ENCODE measurements at regions not wholly inside any gene's neighbourhood (a gene's known extent, or its start where the extent isn't known, plus 50 kb on each side); places are given as distances from the start of the nearest gene placed in this dataset.
A peak's percentile ranks its signal among the peaks of the same experiment; 100 is the strongest.

GRCh38 chr10:4063717-4064116 is 278.7 kb upstream of the KLF6 start:
- no peaks in the 10 kb centered on the region for H3K36me3 ChIP-seq
- H3K27ac ChIP-seq, result no peak overlapping the region
- H3K4me1 ChIP-seq, result peaks cover 41% of the 10 kb centered on the region
- no peak for ATAC-seq
- TF ChIP-seq, protein P1, sequence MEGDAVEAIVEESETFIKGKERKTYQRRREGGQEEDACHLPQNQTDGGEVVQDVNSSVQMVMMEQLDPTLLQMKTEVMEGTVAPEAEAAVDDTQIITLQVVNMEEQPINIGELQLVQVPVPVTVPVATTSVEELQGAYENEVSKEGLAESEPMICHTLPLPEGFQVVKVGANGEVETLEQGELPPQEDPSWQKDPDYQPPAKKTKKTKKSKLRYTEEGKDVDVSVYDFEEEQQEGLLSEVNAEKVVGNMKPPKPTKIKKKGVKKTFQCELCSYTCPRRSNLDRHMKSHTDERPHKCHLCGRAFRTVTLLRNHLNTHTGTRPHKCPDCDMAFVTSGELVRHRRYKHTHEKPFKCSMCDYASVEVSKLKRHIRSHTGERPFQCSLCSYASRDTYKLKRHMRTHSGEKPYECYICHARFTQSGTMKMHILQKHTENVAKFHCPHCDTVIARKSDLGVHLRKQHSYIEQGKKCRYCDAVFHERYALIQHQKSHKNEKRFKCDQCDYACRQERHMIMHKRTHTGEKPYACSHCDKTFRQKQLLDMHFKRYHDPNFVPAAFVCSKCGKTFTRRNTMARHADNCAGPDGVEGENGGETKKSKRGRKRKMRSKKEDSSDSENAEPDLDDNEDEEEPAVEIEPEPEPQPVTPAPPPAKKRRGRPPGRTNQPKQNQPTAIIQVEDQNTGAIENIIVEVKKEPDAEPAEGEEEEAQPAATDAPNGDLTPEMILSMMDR (IDR thresholded peaks at IDR 0.05), result no peak
- DNase-seq, result no peak
- no peaks in the 10 kb centered on the region for H3K9me3 ChIP-seq
- intact Hi-C loops (cut with DNase I), result no loop called here
- no peak overlapping the region for H3K4me3 ChIP-seq
- no peaks in the 10 kb centered on the region for H3K27me3 ChIP-seq (ENCODE audit: low read depth)

DNA sequence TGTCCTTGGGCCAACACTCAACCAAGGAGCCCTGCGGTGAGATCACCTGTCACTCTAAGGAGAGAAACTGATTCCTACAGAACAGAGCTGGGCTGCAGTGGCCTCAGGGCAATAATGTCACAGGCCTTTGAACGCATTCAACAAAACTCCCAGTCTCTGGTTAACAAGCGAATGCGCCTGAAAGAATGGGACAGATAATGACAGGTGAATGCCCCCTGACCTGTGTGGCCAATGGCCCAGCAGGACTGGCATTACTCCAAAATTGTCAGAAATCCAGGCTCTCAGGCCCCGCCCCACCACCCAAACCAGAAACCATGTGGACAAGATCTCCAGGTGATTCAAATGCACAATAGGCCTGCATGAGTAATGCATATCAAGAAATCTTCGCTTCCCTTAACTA is 277.7 kb upstream of the KLF6 start:
- DNase-seq (no peak), ATAC-seq (no peak)
- H3K36me3 ChIP-seq, result no peaks in the 10 kb centered on the region
- TF ChIP-seq, protein P1 (IDR thresholded peaks at IDR 0.05), result no peak
- no peak overlapping the region for H3K4me3 ChIP-seq
- intact Hi-C loops (cut with DNase I), result no loop called here
- H3K9me3 ChIP-seq, result no peaks in the 10 kb centered on the region
- no peak overlapping the region for H3K27ac ChIP-seq
- H3K27me3 ChIP-seq (ENCODE audit: low read depth), result no peaks in the 10 kb centered on the region
- H3K4me1 ChIP-seq, result peaks cover 43% of the 10 kb centered on the region

- Histone ChIP-seq H3K9me3 (no peaks in the 10 kb centered on the region), H3K27ac (no peak overlapping the region), H3K4me3 (no peak overlapping the region), H3K27me3 (ENCODE audit: low read depth) (no peaks in the 10 kb centered on the region), H3K36me3 (no peaks in the 10 kb centered on the region), H3K4me1 (peaks cover 37% of the 10 kb centered on the region)
- DNase-seq, result no peak
- TF ChIP-seq, protein P1 (IDR thresholded peaks at IDR 0.05), result no peak
- intact Hi-C loops (cut with DNase I), result no loop called here
- peak in 1 of 2 donors; percentile 33 for ATAC-seq
Measured at GRCh38 chr10:4062072-4062471, 277.1 kb upstream of the KLF6 start.

- Histone ChIP-seq H3K9me3 (no peaks in the 10 kb centered on the region), H3K36me3 (no peaks in the 10 kb centered on the region), H3K27me3 (ENCODE audit: low read depth) (no peaks in the 10 kb centered on the region), H3K27ac (no peak overlapping the region), H3K4me1 (peaks cover 34% of the 10 kb centered on the region), H3K4me3 (no peak overlapping the region)
- intact Hi-C loops (cut with DNase I), result no loop called here
- DNase-seq, result no peak
- peak; percentile 50 to 74 for ATAC-seq
- TF ChIP-seq, protein P1 (IDR thresholded peaks at IDR 0.05), result no peak
Measured at GRCh38 chr10:4061441-4061951, 276.5 kb upstream of the KLF6 start.

GRCh38 chr10:4059471-4060138 is 274.6 kb upstream of the KLF6 start:
- intact Hi-C loops (cut with DNase I), result no loop called here
- H3K4me1 ChIP-seq, result peaks cover 34% of the 10 kb centered on the region
- H3K27ac ChIP-seq, result no peak overlapping the region
- H3K27me3 ChIP-seq (ENCODE audit: low read depth), result no peaks in the 10 kb centered on the region
- no peak for ATAC-seq
- TF ChIP-seq, protein P1 (IDR thresholded peaks at IDR 0.05), result no peak
- H3K36me3 ChIP-seq, result no peaks in the 10 kb centered on the region
- DNase-seq, result no peak
- H3K9me3 ChIP-seq, result no peaks in the 10 kb centered on the region
- no peak overlapping the region for H3K4me3 ChIP-seq

All from lower lobe of right lung (tissue), 2 donors.